GM23338 (cell line): ENCODE measurements at regions not wholly inside any gene's neighbourhood (a gene's known extent, or its start where the extent isn't known, plus 50 kb on each side); places are given as distances from the start of the nearest gene placed in this dataset.

ENCODE experiments used
- ATAC-seq: fragments of 200-7000 bp; cut with Tn5 transposase; 3 replicates; pipeline ENCODE4 v1.9.1; 2020
- DNase-seq: peaks from one replicate; pipeline ENCODE4 v3.0.0-alpha.2; 2015; ENCODE audit warnings: low spot score
- H2AFZ ChIP-seq: fragments of 200-600 bp; sonication (generic); 2 replicates; pipeline ENCODE4 v1.8.0; 2016; ENCODE audit warnings: antibody characterized with exemption, mild to moderate bottlenecking, moderate library complexity
- H3F3A ChIP-seq: fragments of 200-600 bp; sonication (generic); replicated peaks from 2 replicates; pipeline ENCODE4 v1.8.0; 2017; ENCODE audit warnings: antibody characterized with exemption, mixed run types, low read depth
- H3K27ac ChIP-seq: fragments of 200-600 bp; sonication (generic); 2 replicates; pipeline ENCODE4 v1.6.1; 2016; ENCODE audit warnings: low read depth
- H3K27me3 ChIP-seq: fragments of 200-600 bp; sonication (generic); 2 replicates; pipeline ENCODE4 v1.8.0; 2016; ENCODE audit warnings: mild to moderate bottlenecking, mixed run types, moderate library complexity; ENCODE audit not compliant: insufficient read depth
- H3K36me3 ChIP-seq: fragments of 200-600 bp; sonication (generic); 2 replicates; pipeline ENCODE4 v1.8.0; 2016; ENCODE audit warnings: mild to moderate bottlenecking; ENCODE audit not compliant: insufficient read depth
- H3K4me1 ChIP-seq: fragments of 200-600 bp; sonication (generic); 2 replicates; pipeline ENCODE4 v1.8.0; 2016; ENCODE audit warnings: mild to moderate bottlenecking, moderate library complexity; ENCODE audit not compliant: insufficient read depth
- H3K4me2 ChIP-seq: fragments of 200-600 bp; sonication (generic); 2 replicates; pipeline ENCODE4 v1.7.1; 2017; ENCODE audit warnings: mixed run types
- H3K4me3 ChIP-seq: fragments of 200-600 bp; sonication (generic); 2 replicates; pipeline ENCODE4 v1.6.1; 2016; ENCODE audit warnings: mixed run types
- H3K79me2 ChIP-seq: fragments of 200-600 bp; sonication (generic); replicated peaks from 2 replicates; pipeline ENCODE4 v1.8.0; 2017; ENCODE audit warnings: mild to moderate bottlenecking; ENCODE audit not compliant: insufficient read depth
- H3K9me2 ChIP-seq: fragments of 200-600 bp; sonication (generic); 2 replicates; pipeline ENCODE4 v1.8.0; 2017; ENCODE audit not compliant: insufficient read depth
- H4K20me1 ChIP-seq: fragments of 200-600 bp; sonication (generic); replicated peaks from 2 replicates; pipeline ENCODE4 v1.8.0; 2017; ENCODE audit warnings: mild to moderate bottlenecking; ENCODE audit not compliant: insufficient read depth
- H3K27ac Mint-ChIP-seq: 2 replicates; pipeline ENCODE4 v1.8.0; 2020; ENCODE audit warnings: inconsistent platforms, mild to moderate bottlenecking, moderate library complexity, mixed read lengths
- H3K27me3 Mint-ChIP-seq: 3 replicates; pipeline ENCODE4 v1.8.0; 2022; ENCODE audit warnings: low read depth, mild to moderate bottlenecking, moderate library complexity, mixed read lengths, inconsistent platforms; ENCODE audit not compliant: insufficient read depth, poor library complexity
- H3K36me3 Mint-ChIP-seq: 3 replicates; pipeline ENCODE4 v1.8.0; 2021; ENCODE audit warnings: low read depth, mild to moderate bottlenecking, inconsistent platforms, moderate library complexity, mixed read lengths
- H3K4me1 Mint-ChIP-seq: 3 replicates; pipeline ENCODE4 v1.8.0; 2020; ENCODE audit warnings: mild to moderate bottlenecking, inconsistent platforms, mixed read lengths
- H3K4me3 Mint-ChIP-seq: 3 replicates; pipeline ENCODE4 v1.8.0; 2021; ENCODE audit warnings: moderate library complexity, mild to moderate bottlenecking, inconsistent platforms, mixed read lengths
- H3K9me3 Mint-ChIP-seq: 3 replicates; pipeline ENCODE4 v1.8.0; 2020; ENCODE audit warnings: moderate library complexity, mild to moderate bottlenecking, inconsistent platforms, mixed read lengths
- CREB1 ChIP-seq: fragments of 250-450 bp; sonication (Bioruptor Pico); IDR thresholded peaks from 2 replicates; pipeline ENCODE4 v1.5.0; 2020; ENCODE audit warnings: low read depth, mild to moderate bottlenecking, moderate library complexity
- EZH2 ChIP-seq: fragments of 200-600 bp; sonication (generic); IDR thresholded peaks from one replicate; pipeline ENCODE4 v1.8.0; 2017; ENCODE audit warnings: antibody characterized with exemption, mild to moderate bottlenecking, low read depth; ENCODE audit not compliant: unreplicated experiment
- EZH2phosphoT487 ChIP-seq: fragments of 200-600 bp; sonication (generic); IDR thresholded peaks from one replicate; pipeline ENCODE4 v1.8.1; 2018; ENCODE audit warnings: antibody characterized with exemption; ENCODE audit not compliant: unreplicated experiment
- JUNB ChIP-seq: IDR thresholded peaks from one replicate; pipeline ENCODE4 v1.6.1; 2016; ENCODE audit warnings: antibody characterized with exemption; ENCODE audit not compliant: unreplicated experiment
- NANOG ChIP-seq: IDR thresholded peaks from 2 replicates; pipeline ENCODE4 v1.6.1; 2016; ENCODE audit warnings: antibody characterized with exemption, borderline replicate concordance
- POLR2AphosphoS5 ChIP-seq: IDR thresholded peaks from 2 replicates; pipeline ENCODE4 v1.6.1; 2016; ENCODE audit warnings: antibody characterized with exemption, low read depth
- REST ChIP-seq: IDR thresholded peaks from one replicate; pipeline ENCODE4 v1.6.1; 2018; ENCODE audit warnings: antibody characterized with exemption; ENCODE audit not compliant: unreplicated experiment
- STAT1 ChIP-seq: IDR thresholded peaks from one replicate; pipeline ENCODE4 v1.6.1; 2016; ENCODE audit warnings: antibody characterized with exemption; ENCODE audit not compliant: unreplicated experiment
- ZNF114 ChIP-seq: fragments of 250-450 bp; sonication (Bioruptor Pico); IDR thresholded peaks from 2 replicates; pipeline ENCODE4 v1.5.0; 2020; ENCODE audit warnings: mild to moderate bottlenecking, moderate library complexity
- ZNF331 ChIP-seq: fragments of 250-450 bp; sonication (Bioruptor Pico); IDR thresholded peaks from 2 replicates; pipeline ENCODE4 v1.5.0; 2020; ENCODE audit warnings: low read depth, mild to moderate bottlenecking, moderate library complexity
- TF ChIP-seq, protein P1 (sequence below): fragments of 250-450 bp; sonication (Bioruptor Pico); IDR thresholded peaks from 2 replicates; pipeline ENCODE4 v1.5.0; 2020; ENCODE audit warnings: mild to moderate bottlenecking, moderate library complexity

DNA sequence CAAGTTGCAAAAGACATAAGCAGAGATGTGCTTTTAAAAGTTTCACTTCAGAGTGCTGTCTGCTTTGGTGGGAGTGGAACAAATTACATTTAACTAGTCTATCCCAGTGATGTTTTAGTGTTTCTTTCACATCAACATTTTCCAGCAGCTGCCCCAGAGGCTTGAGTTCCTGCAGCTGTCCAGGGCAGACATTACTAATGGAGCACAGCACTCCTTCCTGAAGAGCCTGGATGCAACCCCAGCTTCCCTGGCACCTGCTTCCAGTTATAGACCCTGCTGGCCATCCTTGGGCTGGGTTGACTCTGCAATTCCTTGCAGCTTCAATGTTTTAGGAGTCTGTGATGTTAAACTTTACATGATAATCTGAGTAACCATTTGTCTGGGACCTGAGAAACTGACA, 61.4 kb upstream of the PIRT start:
- Histone ChIP-seq H3K4me2 (no peak overlapping the region), H2AFZ (no peak overlapping the region), H4K20me1 (no peaks in the 10 kb centered on the region), H3K27me3 (no peaks in the 10 kb centered on the region), H3K27ac (no peak overlapping the region), H3K9me2 (no peaks in the 10 kb centered on the region), H3K4me3 (no peak overlapping the region), H3K79me2 (no peaks in the 10 kb centered on the region), H3K4me1 (no peaks in the 10 kb centered on the region), H3F3A (no peaks in the 10 kb centered on the region), H3K36me3 (peaks cover 6% of the 10 kb centered on the region; the same call in 1 of the 2 replicates)
- H3K27me3 Mint-ChIP-seq = no peaks in the 10 kb centered on the region
- no peak for TF ChIP-seq CREB1
- TF ChIP-seq EZH2phosphoT487 = no peak
- TF ChIP-seq POLR2AphosphoS5 = no peak
- no peak for TF ChIP-seq ZNF331 (CRISPR knock-in tag)
- no peak for TF ChIP-seq STAT1
- TF ChIP-seq NANOG = no peak
- TF ChIP-seq REST = no peak
- TF ChIP-seq JUNB = no peak
- no peak for TF ChIP-seq EZH2
- no peak for TF ChIP-seq ZNF114
- no peak overlapping the region for H3K27ac Mint-ChIP-seq
- H3K9me3 Mint-ChIP-seq = peaks cover 46% of the 10 kb centered on the region; the same call in 2 of the 3 replicates
- no peak overlapping the region for H3K4me3 Mint-ChIP-seq
- DNase-seq (no peak), ATAC-seq (no peak)
- H3K4me1 Mint-ChIP-seq = no peaks in the 10 kb centered on the region
- peaks cover 13% of the 10 kb centered on the region for H3K36me3 Mint-ChIP-seq

DNA sequence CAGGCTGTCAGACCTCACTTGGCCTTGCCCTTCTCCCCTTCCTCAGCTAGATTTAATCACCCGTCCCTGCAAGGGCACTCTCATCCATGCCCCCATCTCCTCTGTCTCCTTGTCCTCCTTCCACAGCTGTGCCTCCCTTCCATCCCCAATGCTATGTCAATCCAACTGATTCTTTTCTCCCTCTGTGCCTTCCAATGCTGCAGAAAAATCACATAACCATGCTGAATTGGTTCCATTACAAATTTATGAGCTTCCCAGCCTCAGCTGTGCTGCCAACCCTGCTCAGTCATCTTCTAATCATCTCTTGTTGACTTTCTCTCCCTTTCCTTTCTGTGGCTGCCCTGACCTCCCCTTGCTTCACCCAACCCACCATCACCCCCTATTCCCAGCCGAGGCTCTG, 56.3 kb upstream of the PIRT start:
- Histone ChIP-seq H3K4me3 (no peak overlapping the region; the same call in 1 of the 2 replicates), H2AFZ (no peak overlapping the region), H3K9me2 (no peaks in the 10 kb centered on the region), H3F3A (no peaks in the 10 kb centered on the region), H3K36me3 (no peaks in the 10 kb centered on the region), H4K20me1 (no peaks in the 10 kb centered on the region), H3K79me2 (no peaks in the 10 kb centered on the region), H3K4me1 (no peaks in the 10 kb centered on the region), H3K4me2 (no peak overlapping the region), H3K27ac (no peak overlapping the region), H3K27me3 (no peaks in the 10 kb centered on the region)
- no peaks in the 10 kb centered on the region for H3K4me1 Mint-ChIP-seq
- ATAC-seq (no peak), DNase-seq (no peak)
- H3K36me3 Mint-ChIP-seq = peaks cover 15% of the 10 kb centered on the region
- no peaks in the 10 kb centered on the region for H3K27me3 Mint-ChIP-seq
- H3K27ac Mint-ChIP-seq = no peak overlapping the region
- H3K9me3 Mint-ChIP-seq = peaks cover 48% of the 10 kb centered on the region; the same call in 2 of the 3 replicates
- H3K4me3 Mint-ChIP-seq = no peak overlapping the region
- TF ChIP-seq, protein P1, sequence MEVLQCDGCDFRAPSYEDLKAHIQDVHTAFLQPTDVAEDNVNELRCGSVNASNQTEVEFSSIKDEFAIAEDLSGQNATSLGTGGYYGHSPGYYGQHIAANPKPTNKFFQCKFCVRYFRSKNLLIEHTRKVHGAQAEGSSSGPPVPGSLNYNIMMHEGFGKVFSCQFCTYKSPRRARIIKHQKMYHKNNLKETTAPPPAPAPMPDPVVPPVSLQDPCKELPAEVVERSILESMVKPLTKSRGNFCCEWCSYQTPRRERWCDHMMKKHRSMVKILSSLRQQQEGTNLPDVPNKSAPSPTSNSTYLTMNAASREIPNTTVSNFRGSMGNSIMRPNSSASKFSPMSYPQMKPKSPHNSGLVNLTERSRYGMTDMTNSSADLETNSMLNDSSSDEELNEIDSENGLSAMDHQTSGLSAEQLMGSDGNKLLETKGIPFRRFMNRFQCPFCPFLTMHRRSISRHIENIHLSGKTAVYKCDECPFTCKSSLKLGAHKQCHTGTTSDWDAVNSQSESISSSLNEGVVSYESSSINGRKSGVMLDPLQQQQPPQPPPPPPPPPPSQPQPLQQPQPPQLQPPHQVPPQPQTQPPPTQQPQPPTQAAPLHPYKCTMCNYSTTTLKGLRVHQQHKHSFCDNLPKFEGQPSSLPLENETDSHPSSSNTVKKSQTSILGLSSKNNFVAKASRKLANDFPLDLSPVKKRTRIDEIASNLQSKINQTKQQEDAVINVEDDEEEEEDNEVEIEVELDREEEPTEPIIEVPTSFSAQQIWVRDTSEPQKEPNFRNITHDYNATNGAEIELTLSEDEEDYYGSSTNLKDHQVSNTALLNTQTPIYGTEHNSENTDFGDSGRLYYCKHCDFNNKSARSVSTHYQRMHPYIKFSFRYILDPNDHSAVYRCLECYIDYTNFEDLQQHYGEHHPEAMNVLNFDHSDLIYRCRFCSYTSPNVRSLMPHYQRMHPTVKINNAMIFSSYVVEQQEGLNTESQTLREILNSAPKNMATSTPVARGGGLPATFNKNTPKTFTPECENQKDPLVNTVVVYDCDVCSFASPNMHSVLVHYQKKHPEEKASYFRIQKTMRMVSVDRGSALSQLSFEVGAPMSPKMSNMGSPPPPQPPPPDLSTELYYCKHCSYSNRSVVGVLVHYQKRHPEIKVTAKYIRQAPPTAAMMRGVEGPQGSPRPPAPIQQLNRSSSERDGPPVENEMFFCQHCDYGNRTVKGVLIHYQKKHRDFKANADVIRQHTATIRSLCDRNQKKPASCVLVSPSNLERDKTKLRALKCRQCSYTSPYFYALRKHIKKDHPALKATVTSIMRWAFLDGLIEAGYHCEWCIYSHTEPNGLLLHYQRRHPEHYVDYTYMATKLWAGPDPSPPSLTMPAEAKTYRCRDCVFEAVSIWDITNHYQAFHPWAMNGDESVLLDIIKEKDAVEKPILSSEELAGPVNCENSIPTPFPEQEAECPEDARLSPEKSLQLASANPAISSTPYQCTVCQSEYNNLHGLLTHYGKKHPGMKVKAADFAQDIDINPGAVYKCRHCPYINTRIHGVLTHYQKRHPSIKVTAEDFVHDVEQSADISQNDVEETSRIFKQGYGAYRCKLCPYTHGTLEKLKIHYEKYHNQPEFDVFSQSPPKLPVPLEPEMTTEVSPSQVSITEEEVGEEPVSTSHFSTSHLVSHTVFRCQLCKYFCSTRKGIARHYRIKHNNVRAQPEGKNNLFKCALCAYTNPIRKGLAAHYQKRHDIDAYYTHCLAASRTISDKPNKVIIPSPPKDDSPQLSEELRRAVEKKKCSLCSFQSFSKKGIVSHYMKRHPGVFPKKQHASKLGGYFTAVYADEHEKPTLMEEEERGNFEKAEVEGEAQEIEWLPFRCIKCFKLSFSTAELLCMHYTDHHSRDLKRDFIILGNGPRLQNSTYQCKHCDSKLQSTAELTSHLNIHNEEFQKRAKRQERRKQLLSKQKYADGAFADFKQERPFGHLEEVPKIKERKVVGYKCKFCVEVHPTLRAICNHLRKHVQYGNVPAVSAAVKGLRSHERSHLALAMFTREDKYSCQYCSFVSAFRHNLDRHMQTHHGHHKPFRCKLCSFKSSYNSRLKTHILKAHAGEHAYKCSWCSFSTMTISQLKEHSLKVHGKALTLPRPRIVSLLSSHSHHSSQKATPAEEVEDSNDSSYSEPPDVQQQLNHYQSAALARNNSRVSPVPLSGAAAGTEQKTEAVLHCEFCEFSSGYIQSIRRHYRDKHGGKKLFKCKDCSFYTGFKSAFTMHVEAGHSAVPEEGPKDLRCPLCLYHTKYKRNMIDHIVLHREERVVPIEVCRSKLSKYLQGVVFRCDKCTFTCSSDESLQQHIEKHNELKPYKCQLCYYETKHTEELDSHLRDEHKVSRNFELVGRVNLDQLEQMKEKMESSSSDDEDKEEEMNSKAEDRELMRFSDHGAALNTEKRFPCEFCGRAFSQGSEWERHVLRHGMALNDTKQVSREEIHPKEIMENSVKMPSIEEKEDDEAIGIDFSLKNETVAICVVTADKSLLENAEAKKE = no peak
- TF ChIP-seq EZH2phosphoT487 (no peak), JUNB (no peak), EZH2 (no peak)
